Activated T-cell treated with anti-CD3 and anti-CD28 coated beads for 1 hour (primary cell): ENCODE measurements at regions not wholly inside any gene's neighbourhood (a gene's known extent, or its start where the extent isn't known, plus 50 kb on each side); places are given as distances from the start of the nearest gene placed in this dataset.

Experiments used
- DNase-seq: peaks from one replicate; pipeline ENCODE4 v3.0.0-alpha.2; 2020; ENCODE audit warnings: low read depth

DNA sequence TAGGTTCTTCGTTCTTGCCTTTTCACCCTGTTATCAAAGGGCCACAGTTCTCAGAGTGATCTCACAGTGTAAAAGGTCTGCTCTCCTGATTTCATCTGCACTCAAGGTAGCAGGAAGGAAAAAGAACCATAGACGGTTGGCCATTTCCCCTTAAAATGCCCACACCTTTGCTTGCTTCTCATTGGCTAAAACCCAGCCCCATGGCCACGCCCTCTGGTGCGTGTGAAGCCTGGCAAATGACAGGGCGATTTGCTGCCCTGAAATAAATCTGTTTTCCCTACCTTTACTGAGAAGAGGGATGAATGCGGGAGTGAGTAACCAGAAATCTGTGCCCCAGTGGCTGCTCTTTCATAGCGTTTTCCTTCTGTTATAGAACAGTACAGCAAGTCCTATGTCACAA is 269.3 kb downstream of the POU4F1 start:
- no peak for DNase-seq

DNA sequence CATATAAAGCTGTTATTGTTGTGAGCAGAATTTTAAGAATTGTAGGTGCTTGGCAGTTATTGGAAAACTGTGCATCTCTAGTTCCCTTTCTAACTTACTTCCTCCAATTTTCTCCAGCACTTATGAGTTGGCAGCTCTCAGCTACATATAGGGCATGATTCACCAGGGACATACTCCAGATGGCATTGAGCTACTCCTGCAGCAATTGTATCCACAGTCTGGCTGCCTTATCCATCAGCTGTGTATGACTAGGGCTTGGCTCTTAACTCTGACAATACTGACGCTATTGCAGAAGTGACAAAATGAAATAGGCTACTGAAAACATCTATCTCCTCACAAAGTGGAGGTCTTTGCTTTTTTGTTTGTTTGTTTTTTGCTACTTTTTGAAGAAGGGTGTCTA is 276.7 kb downstream of the POU4F1 start:
- no peak for DNase-seq

DNA sequence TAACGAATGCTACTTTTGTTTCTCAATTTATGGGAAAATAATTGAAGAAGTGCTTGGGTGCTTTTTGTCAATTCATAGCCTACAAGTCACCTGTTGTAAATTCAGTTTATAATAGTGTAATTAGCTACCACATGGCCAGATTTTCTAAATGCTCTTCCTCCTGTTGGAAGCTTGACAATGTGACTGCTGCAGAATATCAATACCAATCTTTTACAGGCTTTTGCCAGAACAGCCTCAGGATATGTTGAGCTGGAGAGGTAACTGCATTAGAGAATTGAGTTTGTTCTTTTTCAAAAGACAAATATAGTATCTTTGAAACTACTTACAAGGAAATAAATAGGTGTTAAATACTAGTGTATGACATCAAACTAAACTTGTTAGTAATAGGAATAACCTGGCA is 277.8 kb downstream of the POU4F1 start:
- no peak for DNase-seq

DNA sequence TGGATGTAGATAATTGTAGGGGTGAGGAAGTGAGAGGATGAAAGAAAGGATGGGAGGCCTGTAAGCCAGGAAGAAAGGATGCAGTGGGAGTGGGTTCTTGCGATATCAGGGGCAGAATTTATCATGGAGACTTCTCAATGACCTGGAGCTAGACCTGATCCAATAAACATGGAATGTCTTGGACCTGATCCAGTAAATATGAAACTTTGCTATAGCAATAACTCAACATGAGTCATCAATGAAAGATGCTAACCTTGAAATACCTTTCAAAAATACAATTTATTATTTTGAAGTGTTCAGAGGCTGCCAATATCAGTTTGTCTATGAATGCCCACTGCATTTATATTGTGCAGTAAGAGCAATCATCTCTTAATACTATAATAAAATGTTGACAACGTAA is 279.5 kb downstream of the POU4F1 start:
- DNase-seq = no peak

DNA sequence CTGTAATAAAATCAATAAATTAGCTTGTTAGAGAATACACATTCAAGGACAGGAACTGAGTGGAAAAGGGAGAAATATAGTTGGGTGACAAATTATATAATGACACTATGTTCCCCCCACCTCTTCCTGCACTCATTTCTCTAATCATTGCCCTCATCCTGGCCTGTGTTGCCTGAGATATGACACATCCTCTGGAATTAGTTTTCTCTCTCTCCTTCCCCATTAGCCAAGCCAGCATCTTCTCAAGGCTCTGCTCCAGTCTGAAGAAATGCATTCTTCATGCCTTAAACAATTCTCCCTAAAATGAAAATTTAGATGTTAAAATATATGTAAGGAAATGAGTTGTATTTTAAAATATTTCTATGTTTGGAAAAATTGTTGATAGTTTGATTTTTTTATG is 280.3 kb downstream of the POU4F1 start:
- DNase-seq = no peak

DNA sequence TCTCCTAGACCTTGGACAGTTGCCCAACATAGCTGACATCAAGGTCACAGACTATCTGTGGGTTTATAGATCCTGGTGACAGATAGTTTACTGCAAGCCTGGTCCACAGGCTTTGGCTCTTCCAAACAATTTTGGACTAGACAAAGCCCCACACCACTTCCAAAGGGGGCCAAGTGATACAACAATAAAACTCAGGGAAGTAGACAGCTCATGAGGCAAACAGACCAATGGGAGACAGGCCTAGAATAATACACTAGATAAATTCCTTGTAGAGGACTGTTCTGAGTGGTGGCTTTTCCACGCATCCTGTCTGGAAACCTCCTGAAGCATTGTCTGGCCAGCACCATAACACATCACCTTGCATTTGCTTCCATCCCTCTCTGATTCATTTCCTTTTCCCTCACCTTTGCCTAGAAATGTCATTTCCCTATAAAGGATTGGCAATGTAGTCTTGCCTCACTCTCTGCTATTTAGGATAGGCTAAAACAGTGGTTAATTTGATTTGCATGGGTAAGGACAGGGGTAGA is 284.2 kb downstream of the POU4F1 start:
- no peak for DNase-seq

DNA sequence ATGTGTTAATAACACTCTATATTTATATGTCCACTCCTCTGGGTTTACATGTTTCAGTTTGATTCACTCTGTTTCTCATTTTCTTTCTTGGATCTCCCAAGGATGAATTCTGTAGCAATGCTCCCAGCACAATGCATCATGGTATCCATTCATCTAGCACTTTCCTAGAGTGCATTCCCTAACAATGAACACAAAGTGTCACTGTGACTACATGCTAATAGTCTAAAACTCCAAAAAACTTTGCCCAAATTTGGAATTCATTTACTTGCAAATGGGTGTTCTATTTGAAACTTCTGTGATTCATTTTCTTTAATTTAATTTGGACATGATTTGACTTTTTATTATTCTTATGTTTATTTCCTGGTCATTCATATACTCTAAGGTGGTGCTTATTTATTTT is 286.3 kb downstream of the POU4F1 start:
- DNase-seq = no peak

DNA sequence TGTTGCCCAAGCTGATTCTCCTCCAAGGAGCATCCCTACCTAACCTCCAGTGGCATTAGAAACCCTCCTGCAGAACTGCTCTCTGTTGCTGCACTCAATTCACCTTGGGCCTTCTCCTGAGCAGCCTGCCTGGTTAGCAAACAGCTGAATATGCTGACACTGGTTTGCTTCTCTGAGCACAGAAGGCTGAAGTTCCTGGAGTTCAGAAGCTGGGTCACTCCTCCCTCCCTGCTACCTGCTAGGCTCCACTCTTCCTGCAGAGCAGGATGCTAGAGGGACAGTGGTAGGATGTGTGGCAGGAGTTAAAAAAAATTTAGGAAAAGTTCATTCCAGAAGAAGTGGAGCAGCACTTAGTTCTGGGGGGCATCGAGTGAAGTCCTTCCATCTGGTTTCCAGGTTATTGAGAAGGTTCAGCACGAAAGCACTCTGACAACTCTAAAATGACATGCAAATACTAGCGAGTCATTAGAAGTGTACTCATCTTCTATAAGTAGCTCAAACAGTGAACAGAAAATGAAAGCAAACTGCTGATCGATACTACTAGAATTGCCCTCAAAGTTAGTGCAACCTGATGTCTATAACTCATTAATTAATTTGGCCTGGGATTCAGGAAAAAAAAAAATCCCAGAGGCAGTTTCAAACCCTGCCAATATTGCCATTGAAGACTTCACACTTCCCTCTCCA is 293.7 kb downstream of the POU4F1 start:
- no peak for DNase-seq

DNA sequence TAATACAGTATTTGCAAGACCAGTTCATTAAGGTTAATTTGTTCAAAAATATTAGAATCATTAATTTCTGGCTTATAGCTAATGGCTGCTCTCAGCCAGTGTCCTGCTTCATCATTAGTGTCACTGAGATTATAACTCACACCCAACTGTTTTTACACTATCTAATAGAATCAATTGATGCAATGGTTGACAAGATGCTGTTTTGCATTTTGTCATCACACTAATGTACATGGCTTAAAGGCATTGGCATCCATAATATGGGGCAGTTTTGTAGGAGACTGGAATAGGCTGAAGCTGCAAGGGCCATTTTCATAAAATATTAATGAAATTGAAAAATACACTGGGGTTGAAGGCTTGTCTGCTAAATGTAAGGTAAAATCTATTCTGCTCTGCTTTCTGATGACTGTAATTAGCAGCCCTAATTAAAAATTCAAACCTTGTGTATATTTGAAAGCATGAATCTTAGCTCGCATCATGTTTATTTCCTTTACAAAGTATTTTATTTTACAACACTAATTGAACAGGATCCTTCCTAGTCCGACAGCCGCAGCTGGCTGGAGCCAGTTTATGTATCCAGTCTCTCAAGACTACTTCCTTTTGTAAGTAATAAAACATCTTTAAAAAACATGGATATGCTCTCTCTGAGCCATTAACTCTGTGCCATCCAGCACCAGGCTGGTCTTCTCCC is 296.7 kb downstream of the POU4F1 start:
- no peak for DNase-seq

DNA sequence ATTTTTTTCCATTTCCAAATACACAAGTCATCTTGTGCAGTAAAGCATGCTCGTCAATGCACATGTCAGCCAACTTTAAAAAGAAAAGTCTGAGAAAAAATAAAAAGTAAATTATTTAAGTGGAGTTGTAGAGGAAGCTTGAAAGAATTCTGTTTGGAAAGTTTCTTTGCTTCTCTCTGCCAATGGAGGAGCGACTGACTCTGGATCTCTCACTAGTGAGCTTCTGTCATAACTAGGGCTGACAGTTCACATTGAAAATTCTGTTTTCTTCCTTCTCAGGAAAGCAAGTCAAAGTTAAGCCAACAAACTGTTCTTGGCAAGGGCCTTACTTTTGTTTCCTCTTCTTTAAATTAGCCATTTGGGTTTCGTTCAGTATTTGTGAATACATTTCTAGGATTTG is 298.2 kb downstream of the POU4F1 start:
- no peak for DNase-seq

DNA sequence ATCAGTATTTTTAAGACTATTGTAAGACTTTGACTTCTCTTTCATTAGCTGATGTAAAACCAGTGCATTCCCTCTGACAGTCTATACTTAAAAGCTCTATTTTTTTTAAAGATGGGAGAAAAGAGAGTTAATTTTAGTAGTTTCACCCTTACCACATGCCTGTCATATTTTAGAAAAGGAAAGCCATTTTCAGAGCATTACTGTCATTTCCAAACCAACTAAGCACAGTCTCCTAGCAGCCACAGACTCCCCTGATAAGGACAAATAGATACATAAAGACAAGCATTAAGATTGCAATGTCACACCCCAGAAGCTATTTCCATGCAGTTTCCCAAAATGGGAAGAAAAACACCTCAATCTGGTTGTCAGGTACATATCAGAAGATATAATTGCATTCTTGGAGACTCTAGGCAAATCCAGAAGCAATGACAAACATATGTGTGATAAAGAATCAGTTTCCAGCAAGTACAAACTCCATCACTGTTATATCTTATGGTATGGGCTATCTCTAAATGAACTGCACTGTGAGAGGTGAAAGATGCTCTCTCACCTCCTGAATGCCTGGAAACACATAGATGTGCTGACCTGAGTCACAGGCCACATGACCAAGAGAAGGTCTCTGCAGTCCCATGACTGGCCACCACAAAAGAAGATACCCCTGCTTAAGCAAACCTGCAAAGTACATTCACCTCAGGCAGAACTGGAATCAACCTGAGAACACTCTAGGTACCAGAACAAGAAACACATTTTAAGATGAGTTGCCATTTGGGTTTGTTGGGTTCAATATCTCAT is 303.3 kb downstream of the POU4F1 start:
- no peak for DNase-seq

DNA sequence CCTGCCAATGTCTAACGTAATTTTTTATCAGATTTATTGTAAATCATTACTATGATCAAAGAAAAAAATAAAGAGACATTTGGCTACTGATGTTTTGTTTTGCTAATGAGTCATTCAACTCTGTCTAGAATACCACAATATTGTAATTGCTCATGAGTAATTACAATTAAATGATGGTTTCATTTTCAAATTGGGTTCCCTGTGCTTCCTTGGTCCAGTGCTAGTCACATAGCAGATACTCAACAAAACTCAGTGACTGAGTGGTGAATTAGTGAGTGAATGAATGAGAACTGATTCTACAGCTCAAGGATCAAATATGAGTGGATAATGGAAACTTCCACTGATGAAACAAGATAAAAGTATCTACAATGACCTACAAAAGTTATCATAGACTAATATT is 304.7 kb downstream of the POU4F1 start:
- no peak for DNase-seq

DNA sequence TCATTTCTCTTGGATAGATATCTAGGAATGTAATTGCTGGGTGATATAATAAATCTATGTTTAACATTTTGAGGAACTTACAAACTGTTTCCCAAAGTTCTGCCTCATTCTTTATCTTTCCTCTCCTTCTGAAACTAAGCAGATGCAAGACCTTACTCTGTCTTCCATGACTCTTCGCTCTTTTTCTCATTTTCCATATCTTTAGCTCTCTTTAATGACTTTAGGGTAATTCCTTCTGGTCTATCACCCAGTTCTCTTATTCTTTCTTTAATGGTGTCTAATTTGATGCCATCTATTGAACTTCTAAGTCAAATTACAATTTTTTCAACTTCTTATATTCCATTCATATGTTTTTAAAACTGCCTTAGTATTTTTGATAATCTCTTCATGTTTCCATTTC is 316.6 kb downstream of the POU4F1 start:
- DNase-seq = no peak

DNA sequence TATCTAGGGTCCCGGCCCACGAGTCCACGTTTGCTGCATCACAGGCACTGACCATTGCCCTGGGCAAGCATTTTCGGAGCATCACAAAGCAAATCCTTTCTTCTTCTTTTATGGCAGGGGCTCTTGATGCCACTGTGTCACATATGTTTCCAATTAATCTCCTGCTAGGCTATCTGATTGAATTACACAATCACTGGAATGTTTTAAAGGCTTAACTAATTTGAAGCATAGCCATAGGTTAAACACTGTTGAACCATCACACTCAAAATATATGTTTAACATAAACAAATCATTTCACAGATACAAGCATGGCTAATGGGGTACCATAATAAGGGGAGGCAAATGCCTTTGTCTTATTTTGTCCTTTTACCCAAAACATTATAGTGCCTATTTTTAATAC is 338.3 kb downstream of the POU4F1 start:
- DNase-seq = no peak

DNA sequence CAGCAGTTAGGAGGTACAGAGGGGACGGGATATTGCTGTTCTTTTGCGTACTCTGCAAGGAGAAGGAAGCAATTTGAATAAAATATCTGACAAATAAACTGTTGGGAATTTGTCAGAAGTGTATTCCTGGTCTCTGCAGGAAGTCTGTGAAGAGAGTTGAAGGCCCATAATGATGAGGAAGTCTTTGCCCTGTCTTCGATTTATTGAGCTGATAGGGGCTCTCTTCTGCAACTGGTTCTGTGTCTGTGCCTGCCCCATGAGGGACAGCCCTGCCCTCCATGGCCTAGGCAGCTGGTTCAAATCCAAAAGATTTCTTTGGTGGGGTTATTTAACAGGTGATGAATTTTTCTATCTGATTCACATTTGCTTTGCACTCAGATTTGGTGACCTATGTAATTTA is 339.7 kb upstream of the EDNRB start:
- DNase-seq = no peak

DNA sequence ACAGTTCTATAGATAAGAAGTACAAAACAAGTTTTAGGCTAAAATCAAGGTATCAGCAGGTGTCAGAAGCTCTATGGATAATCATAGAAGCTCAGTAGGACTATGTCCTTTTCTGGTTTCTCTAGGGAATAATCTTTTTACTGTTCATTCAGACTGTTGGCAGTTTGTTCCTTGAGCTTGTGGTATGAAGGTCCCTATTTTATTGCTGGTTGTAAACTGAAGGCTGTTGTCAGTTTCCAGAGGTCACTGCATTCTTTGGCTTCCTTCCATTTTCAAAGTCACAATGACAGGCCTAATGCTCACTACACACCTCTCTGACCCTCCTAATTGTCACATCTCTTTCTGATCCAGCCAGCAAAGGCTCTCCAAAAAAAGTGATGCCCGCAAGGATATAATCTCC is 337.9 kb upstream of the EDNRB start:
- DNase-seq = no peak

DNA sequence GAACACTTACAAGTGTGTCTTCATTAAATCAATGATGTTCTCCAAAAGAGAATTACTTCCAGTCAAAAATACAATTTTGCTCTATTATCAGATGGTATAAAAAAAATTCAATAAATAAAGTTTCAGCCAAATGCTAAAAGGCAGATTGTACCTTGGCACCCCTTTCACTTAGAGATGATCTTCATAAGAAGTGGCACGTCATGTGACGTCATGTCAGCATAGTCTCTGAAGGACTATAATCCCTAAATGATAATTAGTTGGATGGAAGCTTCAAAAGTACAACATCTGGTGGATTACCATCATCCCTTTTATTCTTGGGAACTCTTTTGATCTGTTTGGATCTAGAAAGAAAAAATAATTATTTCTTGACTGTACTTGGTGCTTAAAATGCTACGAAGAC is 335.5 kb upstream of the EDNRB start:
- no peak for DNase-seq

DNA sequence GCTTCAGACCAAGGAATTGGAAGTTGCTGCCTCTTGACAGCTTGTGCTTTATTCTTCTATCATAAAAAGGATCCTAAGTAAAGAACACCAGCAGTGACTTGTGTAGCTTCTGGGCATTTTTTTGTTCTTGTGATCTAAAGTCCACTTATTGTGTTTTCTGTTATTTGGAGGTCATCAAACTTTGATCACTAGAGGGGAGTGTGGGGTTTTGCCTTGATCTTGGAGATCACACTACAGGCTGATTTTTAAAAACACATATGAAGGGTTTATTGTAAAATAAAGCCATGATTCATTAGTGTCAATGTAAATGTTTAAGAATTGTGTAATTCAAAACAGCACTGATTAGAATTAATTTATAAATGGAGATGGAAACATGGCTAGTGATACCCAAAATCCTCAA is 328.7 kb upstream of the EDNRB start:
- no peak for DNase-seq

DNA sequence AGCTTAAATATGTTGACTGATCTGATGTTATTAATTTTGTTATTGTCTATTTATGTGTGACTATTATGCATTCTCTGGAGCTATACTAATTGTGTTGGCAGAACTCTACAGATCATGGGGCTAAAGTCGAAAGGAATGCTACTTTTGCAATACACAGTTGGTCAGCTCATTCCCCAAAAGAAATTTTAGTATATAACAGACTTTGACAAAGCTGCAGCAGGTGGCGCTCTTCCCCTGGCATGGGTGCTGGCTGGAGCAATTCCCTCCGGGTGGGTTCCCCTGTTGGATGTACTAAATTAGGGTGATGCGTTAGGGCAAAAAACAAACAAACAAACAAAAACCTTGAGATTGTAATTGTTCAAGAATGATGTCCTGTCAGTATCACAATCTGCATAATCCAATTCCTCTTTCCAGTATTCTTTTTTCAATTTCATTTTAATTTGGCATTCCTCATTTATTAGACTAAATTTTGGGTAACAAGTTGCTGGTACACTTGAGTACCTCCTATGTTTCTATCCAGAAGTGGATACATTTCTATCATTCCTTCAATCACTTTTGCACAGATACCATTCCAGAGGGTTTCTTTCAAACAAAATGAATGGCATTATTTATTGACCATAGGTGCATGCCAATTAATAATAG is 322.8 kb upstream of the EDNRB start:
- DNase-seq = no peak

DNA sequence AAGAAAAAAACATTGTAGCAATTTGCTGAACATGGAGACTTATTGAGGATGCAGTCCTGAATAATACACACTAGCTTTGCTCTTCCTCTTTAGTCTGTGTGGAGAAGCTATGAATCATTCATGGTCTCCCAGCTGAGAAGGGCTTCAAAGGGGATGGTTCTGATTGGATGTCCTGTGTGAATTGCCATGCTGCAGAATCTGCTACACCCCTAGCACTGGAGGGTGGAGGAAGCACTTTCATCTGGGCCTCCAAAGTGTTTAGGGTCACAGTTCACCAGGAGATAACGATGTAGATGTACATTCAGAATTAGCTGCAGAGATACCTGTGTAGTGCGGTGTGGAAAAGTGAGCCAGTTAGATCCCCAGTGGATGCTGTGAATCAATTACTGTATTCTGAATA is 321.1 kb upstream of the EDNRB start:
- no peak for DNase-seq

DNA sequence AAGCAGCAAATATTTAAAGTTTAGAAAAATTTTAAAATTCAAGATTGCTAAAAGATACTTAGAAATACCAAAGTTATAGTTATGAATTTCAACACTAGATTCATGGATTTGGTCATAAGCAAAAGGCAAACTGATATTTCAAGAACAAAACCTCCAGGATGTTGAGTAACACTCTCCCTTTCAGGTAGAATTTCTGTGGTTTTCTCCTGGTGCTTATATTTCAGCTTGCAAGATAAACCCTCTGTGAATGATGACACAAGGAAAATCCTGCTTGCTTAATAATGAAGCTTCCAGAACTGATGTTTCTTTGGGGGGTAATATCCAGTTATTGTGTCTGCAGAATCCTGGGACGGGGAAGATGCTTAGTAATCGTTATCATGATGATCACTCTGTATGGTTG is 320.3 kb upstream of the EDNRB start:
- no peak for DNase-seq

DNA sequence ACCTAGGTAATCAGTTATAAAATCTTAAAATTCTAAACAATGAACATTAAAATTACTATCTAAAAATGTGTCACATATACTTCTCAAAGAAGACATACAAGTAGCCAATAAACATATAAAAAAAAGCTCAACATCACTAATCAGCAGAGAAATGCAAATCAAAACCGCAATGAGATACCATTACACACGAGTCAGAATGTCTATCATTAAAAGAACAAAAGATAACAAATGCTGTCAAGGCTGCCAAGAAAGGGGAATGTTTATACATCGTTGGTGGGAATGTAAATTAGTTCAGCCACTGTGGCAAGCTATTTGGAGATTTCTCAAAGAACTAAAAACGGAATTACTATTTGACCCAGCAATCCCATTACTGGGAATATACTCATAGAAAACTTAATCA is 310.3 kb upstream of the EDNRB start:
- DNase-seq = no peak

DNA sequence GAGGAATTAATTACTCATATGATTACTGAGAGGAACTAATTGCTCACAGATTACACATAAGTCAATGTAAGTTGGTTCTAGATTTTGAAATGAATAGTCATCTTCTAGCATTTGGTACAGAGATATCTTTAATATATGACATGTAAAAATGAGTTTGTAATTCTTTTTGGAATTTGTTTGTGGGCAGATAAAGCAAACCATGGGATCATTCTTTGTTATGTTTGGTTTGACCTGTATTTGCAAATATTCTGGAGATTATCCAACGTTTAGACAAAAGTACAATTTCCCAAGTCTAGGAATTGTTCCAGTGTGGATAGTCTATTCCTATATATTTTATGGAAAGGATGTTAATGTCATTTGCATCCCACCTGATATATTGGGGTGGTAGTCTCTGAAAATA is 309.6 kb upstream of the EDNRB start:
- no peak for DNase-seq
